OCI-LY7 (cell line): ENCODE measurements at regions not wholly inside any gene's neighbourhood (a gene's known extent, or its start where the extent isn't known, plus 50 kb on each side); places are given as distances from the start of the nearest gene placed in this dataset.

Source experiments
- EZH2phosphoT487 ChIP-seq: fragments of 200-600 bp; sonication (generic); IDR thresholded peaks from 2 replicates; pipeline ENCODE4 v1.6.1; 2018; ENCODE audit warnings: low read depth, borderline replicate concordance, mild to moderate bottlenecking, mixed run types, antibody characterized with exemption, low read length, moderate library complexity, mixed read lengths
- TF ChIP-seq, protein P1 (sequence below): fragments of 200-600 bp; sonication (generic); conservative IDR thresholded peaks from 2 replicates; pipeline ENCODE4 v1.5.1; 2014; ENCODE audit warnings: mild to moderate bottlenecking, antibody characterized with exemption, low read length, moderate library complexity, mixed read lengths

DNA sequence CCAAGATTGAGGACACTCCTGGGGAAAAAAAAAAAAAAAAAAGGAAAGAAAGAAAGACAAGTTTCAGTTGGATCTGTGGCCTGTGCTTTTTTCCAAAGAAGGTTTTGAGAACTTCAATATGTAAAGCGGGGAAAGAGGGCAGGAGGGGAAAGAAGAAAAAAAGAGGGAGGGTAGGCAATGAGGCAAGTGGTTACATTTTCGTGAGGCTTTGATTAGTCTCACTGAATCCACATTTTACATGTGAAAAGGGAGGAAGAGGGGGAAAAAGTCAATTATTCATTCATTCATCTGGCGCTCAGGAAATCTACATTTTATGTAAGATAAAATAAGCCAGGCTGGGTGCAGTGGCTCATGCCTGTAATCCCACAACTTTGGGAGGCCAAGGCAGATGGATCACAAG lies 315.2 kb upstream of the PAPPA start:
- TF ChIP-seq, protein P1, sequence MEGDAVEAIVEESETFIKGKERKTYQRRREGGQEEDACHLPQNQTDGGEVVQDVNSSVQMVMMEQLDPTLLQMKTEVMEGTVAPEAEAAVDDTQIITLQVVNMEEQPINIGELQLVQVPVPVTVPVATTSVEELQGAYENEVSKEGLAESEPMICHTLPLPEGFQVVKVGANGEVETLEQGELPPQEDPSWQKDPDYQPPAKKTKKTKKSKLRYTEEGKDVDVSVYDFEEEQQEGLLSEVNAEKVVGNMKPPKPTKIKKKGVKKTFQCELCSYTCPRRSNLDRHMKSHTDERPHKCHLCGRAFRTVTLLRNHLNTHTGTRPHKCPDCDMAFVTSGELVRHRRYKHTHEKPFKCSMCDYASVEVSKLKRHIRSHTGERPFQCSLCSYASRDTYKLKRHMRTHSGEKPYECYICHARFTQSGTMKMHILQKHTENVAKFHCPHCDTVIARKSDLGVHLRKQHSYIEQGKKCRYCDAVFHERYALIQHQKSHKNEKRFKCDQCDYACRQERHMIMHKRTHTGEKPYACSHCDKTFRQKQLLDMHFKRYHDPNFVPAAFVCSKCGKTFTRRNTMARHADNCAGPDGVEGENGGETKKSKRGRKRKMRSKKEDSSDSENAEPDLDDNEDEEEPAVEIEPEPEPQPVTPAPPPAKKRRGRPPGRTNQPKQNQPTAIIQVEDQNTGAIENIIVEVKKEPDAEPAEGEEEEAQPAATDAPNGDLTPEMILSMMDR, result no peak
- no peak for TF ChIP-seq EZH2phosphoT487
